ENCODE measurements at regions not wholly inside any gene's neighbourhood (a gene's known extent, or its start where the extent isn't known, plus 50 kb on each side); places are given as distances from the start of the nearest gene placed in this dataset.

DNA sequence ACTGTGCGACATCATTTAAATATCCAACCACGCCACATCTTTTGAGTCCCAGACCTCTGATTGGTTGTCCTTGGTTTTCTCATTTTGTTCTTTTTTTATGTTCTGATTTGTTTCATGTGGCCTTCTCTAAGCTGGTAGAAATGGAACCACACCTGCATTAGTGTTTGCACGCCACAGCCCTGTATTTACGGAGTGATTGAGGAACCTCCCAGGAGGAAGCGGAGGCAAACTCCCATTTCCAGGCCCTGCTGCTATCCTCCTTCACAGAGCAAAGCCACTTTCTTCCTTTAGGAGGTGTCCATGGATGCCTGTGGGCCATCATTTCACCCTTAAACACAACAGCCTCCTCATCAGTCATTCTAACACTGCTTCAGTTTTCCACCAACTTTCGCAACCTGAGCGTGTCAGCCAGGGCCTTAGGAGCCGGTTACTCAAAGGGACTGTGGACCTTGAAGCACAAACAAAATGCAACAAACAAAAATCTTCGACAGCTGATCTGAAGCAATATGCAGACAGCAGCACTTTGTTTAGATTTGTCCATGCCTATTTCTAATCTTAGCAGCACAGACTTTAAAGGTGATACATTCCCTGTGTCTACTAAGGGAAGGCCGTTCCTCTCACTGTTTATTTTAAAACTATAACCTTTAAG lies 1258.1 kb upstream of the TMEM132C start:
- CTCF ChIA-PET: no interaction called here
- TF ChIP-seq, protein P1, sequence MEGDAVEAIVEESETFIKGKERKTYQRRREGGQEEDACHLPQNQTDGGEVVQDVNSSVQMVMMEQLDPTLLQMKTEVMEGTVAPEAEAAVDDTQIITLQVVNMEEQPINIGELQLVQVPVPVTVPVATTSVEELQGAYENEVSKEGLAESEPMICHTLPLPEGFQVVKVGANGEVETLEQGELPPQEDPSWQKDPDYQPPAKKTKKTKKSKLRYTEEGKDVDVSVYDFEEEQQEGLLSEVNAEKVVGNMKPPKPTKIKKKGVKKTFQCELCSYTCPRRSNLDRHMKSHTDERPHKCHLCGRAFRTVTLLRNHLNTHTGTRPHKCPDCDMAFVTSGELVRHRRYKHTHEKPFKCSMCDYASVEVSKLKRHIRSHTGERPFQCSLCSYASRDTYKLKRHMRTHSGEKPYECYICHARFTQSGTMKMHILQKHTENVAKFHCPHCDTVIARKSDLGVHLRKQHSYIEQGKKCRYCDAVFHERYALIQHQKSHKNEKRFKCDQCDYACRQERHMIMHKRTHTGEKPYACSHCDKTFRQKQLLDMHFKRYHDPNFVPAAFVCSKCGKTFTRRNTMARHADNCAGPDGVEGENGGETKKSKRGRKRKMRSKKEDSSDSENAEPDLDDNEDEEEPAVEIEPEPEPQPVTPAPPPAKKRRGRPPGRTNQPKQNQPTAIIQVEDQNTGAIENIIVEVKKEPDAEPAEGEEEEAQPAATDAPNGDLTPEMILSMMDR (IDR thresholded peaks at IDR 0.05; ENCODE audit: unreplicated experiment): no peak
- no peak for DNase-seq
- intact Hi-C loops (cut with micrococcal nuclease; ENCODE audit: unreplicated experiment): no loop called here
- no TSS peak for BruUV-seq (replicated peaks)
- no peak overlapping the region for H3K4me3 Mint-ChIP-seq (ENCODE audit: low read depth, unreplicated experiment)
- no peaks in the 10 kb centered on the region for H3K4me1 Mint-ChIP-seq (ENCODE audit: low read depth, unreplicated experiment)
- H3K9me3 Mint-ChIP-seq (ENCODE audit: low read depth, unreplicated experiment): peaks cover 18% of the 10 kb centered on the region
- H3K36me3 Mint-ChIP-seq (ENCODE audit: insufficient read depth, unreplicated experiment): no peaks in the 10 kb centered on the region
- H3K27ac Mint-ChIP-seq (ENCODE audit: unreplicated experiment): no peak overlapping the region
- H3K27me3 Mint-ChIP-seq (ENCODE audit: unreplicated experiment): no peaks in the 10 kb centered on the region

DNA sequence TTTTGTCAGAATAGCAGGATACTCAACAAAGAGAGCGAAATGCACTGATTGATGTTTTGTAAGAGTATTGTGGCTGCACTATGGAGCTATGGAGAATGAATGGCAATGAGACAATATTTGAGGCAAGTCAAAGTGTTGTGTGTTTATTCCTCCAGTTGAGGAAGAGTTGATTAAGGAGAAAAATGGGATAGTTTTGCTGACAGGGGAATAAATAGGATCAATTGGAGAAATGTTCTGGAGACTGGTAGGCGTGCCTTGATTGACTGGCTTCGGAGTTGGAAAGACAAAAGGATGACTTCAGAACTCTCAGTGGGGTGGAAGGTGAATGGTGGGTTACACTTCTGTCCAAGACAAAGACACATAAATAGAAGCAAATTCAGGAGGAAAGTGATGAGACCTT lies 1254.9 kb upstream of the TMEM132C start:
- Mint-ChIP-seq H3K36me3 (ENCODE audit: insufficient read depth, unreplicated experiment) (no peaks in the 10 kb centered on the region), H3K27me3 (ENCODE audit: unreplicated experiment) (no peaks in the 10 kb centered on the region), H3K4me3 (ENCODE audit: low read depth, unreplicated experiment) (no peak overlapping the region), H3K9me3 (ENCODE audit: low read depth, unreplicated experiment) (peaks cover 11% of the 10 kb centered on the region), H3K4me1 (ENCODE audit: low read depth, unreplicated experiment) (no peaks in the 10 kb centered on the region), H3K27ac (ENCODE audit: unreplicated experiment) (no peak overlapping the region)
- intact Hi-C loops (cut with micrococcal nuclease; ENCODE audit: unreplicated experiment): no loop called here
- TF ChIP-seq, protein P1 (IDR thresholded peaks at IDR 0.05; ENCODE audit: unreplicated experiment): no peak
- no peak for DNase-seq
- BruUV-seq (replicated peaks): no TSS peak
- CTCF ChIA-PET: no interaction called here

DNA sequence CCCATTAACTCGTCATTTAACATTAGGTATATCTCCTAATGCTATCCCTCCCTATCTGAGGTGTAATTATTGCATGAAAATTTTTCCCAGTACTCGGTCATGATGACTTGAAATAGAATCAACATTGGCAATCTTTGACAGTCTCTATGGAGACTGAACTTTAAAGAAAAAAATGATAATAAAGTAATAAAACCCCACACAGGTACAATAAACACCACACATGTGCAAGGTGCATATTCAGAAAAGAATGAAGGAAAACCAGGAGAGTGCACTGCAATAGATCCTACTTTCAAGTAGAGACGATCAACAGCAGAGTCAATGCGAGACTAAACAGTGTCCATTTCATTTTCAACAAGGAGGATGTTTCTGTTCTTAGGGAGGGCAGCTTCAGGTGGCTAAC lies 1253.8 kb upstream of the TMEM132C start:
- Mint-ChIP-seq H3K4me1 (ENCODE audit: low read depth, unreplicated experiment) (no peaks in the 10 kb centered on the region), H3K27ac (ENCODE audit: unreplicated experiment) (no peak overlapping the region), H3K27me3 (ENCODE audit: unreplicated experiment) (no peaks in the 10 kb centered on the region), H3K9me3 (ENCODE audit: low read depth, unreplicated experiment) (peaks cover 7% of the 10 kb centered on the region), H3K4me3 (ENCODE audit: low read depth, unreplicated experiment) (no peak overlapping the region), H3K36me3 (ENCODE audit: insufficient read depth, unreplicated experiment) (no peaks in the 10 kb centered on the region)
- DNase-seq: no peak
- CTCF ChIA-PET: no interaction called here
- intact Hi-C loops (cut with micrococcal nuclease; ENCODE audit: unreplicated experiment): no loop called here
- TF ChIP-seq, protein P1 (IDR thresholded peaks at IDR 0.05; ENCODE audit: unreplicated experiment): no peak
- BruUV-seq (replicated peaks): no TSS peak

DNA sequence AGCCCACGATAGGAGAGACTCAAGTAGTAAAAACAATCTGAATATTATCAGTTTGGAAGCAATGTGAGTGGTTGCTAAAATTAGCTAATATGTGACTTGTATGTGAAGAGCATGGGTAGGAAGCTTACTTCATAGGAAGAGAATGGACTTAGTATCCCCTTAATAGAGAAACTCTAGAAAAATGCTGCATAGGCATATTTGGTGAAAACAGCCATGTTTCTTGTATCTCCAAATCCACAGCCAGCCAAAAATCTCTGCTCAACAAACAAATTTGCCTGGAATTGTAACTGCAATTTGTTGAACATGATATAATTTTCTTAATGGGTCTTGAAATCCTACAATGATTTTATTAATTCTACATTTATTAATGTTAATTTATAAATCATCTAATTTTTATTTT lies 1252.9 kb upstream of the TMEM132C start:
- Mint-ChIP-seq H3K27me3 (ENCODE audit: unreplicated experiment) (no peaks in the 10 kb centered on the region), H3K4me1 (ENCODE audit: low read depth, unreplicated experiment) (no peaks in the 10 kb centered on the region), H3K27ac (ENCODE audit: unreplicated experiment) (no peak overlapping the region), H3K36me3 (ENCODE audit: insufficient read depth, unreplicated experiment) (no peaks in the 10 kb centered on the region), H3K4me3 (ENCODE audit: low read depth, unreplicated experiment) (no peak overlapping the region), H3K9me3 (ENCODE audit: low read depth, unreplicated experiment) (peaks cover 7% of the 10 kb centered on the region)
- intact Hi-C loops (cut with micrococcal nuclease; ENCODE audit: unreplicated experiment): no loop called here
- DNase-seq: no peak
- CTCF ChIA-PET: no interaction called here
- BruUV-seq (replicated peaks): no TSS peak
- TF ChIP-seq, protein P1 (IDR thresholded peaks at IDR 0.05; ENCODE audit: unreplicated experiment): no peak
